Activated naive CD4-positive, alpha-beta T cell treated with anti-CD3 and anti-CD28 coated beads, Interleukin-2, amount 50 U/mL, for 24 hours (primary cell): ENCODE measurements at regions not wholly inside any gene's neighbourhood (a gene's known extent, or its start where the extent isn't known, plus 50 kb on each side); places are given as distances from the start of the nearest gene placed in this dataset.
A peak's percentile ranks its signal among the peaks of the same experiment; 100 is the strongest.

Experiments used
- H3K27ac Mint-ChIP-seq: one replicate; pipeline ENCODE4 v1.8.0; 2021; ENCODE audit warnings: mild to moderate bottlenecking, mixed read lengths
- H3K27me3 Mint-ChIP-seq: one replicate; pipeline ENCODE4 v1.8.0; 2021; ENCODE audit warnings: mixed read lengths
- H3K36me3 Mint-ChIP-seq: one replicate; pipeline ENCODE4 v1.8.0; 2021; ENCODE audit warnings: mixed read lengths
- H3K4me1 Mint-ChIP-seq: one replicate; pipeline ENCODE4 v1.8.0; 2021; ENCODE audit warnings: mixed read lengths
- H3K4me3 Mint-ChIP-seq: one replicate; pipeline ENCODE4 v1.8.0; 2021; ENCODE audit warnings: mild to moderate bottlenecking, mixed read lengths
- H3K9me3 Mint-ChIP-seq: one replicate; pipeline ENCODE4 v1.8.0; 2021; ENCODE audit warnings: mixed read lengths

DNA sequence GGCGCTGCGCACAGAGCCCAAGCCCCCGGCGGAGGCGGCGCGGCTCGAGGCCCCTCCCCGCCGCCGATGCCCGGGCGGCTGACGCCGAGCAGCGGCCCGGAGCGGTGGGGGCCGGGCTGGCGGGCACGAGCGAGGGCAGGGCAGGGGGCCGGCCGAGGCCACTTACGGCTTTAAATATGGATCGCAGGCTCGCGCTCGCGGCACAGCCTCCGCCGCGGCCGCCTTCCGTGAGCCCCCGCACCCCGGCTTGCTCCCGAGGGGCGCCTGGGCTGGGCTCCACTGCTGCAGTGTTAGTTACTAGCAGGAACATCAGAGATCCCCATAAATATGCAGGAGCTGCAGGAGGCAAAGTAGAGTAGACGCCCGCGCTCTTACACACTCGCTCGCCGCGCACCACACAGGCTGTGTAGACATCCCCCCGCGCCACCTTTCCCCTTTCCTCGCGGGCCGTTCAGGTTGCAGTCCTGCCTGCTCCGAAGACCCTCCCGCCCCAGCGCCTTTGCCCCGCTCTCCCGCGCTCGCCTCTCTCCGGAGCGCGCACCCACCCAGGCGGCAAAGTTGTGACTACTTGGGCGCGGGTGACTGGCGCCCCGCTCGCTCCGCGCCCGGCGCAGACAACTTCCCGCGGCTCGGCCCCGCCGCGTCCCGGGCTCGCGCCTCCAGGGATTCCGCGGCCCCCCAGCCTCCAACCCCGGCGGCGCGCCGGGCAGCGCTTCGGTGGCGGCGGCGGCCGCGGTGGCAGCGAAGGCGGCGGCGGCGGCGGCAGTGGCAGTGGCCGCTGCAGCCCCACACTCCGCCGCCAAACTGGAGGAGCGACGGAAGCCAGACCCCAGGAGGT lies 152.0 kb upstream of the SLC4A4 start:
- Mint-ChIP-seq H3K36me3 (no peaks in the 10 kb centered on the region), H3K4me1 (peaks cover 32% of the 10 kb centered on the region), H3K9me3 (no peaks in the 10 kb centered on the region), H3K4me3 (peak overlapping the region; percentile 90), H3K27ac (no peak overlapping the region), H3K27me3 (peaks cover 40% of the 10 kb centered on the region)

DNA sequence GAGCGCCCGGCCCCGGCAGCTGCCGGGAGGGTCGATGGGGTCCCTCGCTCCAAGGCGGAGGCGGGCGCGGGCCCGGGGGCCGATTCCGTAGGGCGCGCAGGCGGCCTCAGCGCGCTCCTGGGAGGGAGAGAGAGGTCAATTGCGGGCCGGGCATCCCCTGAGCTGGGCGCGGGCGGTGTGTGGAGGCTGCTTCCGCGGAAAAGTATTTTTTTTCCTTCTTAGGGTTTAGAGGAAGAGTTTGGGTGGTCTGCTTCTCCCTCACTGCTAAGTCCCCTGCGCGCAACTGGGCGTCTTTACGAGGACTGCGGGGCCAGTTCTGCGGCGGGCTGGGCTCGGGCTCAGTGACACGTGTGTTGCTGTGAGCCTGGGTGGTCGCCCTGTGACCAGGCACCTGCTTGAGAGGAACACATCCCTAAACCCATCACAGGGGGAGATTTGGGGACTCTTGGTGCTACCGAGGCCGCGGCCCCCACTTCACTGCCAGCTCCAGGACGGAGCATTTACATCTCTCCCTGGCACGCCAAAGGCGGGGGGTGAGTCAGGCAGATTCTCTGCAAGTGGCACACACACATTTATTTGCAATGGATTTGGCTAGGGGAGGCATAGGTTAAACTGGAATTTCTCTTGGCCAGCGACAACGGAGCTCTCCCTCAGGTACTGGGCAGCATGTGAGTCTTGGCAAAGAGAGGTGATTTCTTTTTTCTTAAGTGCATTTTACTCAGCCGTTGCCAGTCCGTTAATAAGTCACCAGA lies 151.2 kb upstream of the SLC4A4 start:
- Mint-ChIP-seq H3K36me3 (no peaks in the 10 kb centered on the region), H3K4me1 (peaks cover 32% of the 10 kb centered on the region), H3K4me3 (peak overlapping the region; percentile 78), H3K27ac (no peak overlapping the region), H3K9me3 (no peaks in the 10 kb centered on the region), H3K27me3 (peaks cover 44% of the 10 kb centered on the region)

DNA sequence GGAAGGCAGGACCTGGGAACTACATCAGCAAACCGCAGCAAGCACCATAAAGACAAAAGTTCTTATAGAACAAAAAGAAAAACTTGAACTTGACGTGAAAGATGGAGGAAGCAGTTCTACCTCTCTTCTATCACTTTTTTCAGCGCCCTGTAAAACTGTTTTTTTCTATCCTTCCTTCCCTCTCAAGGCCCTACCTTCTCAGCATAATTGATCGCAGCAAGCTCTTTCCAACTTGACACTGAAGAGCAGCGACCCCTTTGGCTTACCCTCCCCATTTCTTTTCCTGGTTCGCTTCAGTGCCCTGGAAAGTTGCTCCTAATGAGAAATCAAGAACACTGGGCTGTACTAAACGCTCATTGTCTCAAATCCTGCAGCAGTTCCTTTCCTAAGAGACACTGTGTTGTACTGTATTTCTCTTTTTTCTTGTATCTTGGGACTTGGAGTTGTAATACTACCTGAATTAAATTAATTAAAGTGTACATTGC lies 150.6 kb upstream of the SLC4A4 start:
- Mint-ChIP-seq H3K27me3 (peaks cover 48% of the 10 kb centered on the region), H3K4me1 (peaks cover 32% of the 10 kb centered on the region), H3K27ac (no peak overlapping the region), H3K4me3 (peak overlapping the region; percentile 78), H3K36me3 (no peaks in the 10 kb centered on the region), H3K9me3 (no peaks in the 10 kb centered on the region)

DNA sequence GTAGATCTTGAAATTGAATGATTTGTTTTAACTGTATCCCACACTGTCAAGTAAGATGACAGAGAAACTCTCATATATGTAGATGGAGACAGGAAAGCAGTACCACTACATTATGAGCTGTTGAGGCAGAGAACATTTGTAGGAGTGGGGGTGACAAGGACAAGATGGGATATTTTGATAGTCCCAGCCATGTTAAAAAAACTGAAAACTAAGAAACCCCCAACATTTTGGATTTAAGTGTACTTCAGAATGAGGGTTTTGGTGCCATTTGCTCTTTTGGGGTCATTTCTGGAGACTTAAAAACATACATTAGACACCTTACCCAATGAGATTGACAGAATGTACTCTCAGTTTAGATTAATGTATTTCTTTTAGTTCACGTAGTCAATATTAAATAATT lies 149.9 kb upstream of the SLC4A4 start:
- H3K36me3 Mint-ChIP-seq, result no peaks in the 10 kb centered on the region
- H3K27ac Mint-ChIP-seq, result no peak overlapping the region
- H3K9me3 Mint-ChIP-seq, result no peaks in the 10 kb centered on the region
- H3K4me1 Mint-ChIP-seq, result peaks cover 31% of the 10 kb centered on the region
- peaks cover 53% of the 10 kb centered on the region for H3K27me3 Mint-ChIP-seq
- H3K4me3 Mint-ChIP-seq, result no peak overlapping the region

DNA sequence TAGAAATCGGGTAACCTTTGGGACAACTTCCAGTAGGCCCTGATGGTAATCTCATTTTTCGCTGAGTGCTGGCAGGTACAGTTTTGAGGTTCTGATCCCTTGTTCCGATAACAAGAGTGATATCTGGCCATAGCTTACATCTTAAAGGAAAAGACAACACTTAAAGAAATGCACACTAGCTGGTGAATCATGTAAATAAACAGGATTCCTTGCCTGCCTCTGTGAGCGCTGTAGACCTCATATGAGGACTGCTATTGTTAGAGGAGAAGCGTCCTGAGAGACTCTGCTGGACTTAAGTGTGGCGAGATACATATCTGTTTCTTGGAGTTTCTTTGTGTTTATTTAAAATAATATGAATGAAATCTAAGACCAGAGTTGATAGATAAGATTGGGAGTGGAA lies 149.3 kb upstream of the SLC4A4 start:
- H3K4me1 Mint-ChIP-seq, result peaks cover 26% of the 10 kb centered on the region
- no peaks in the 10 kb centered on the region for H3K9me3 Mint-ChIP-seq
- no peaks in the 10 kb centered on the region for H3K36me3 Mint-ChIP-seq

DNA sequence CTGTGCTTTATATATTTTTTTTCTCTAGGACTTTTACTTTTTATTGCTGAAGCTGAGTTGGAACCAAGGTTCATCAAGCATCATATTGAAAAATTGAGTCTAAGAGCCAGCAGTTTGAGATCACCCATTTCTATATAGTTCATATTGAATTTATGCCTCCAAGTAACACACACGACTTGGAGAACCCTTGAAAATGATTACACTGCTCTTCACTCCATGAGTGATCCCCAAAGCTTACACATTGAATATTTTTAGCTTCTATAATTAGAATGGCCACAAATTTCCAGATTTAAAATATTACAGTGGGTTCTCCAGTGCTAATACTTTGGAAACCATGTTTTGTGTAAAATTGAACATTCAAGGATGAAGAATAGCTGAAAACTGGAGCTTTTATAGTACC lies 144.4 kb upstream of the SLC4A4 start:
- H3K27me3 Mint-ChIP-seq, result peaks cover 29% of the 10 kb centered on the region
- H3K4me3 Mint-ChIP-seq, result no peak overlapping the region
- no peaks in the 10 kb centered on the region for H3K9me3 Mint-ChIP-seq
- no peaks in the 10 kb centered on the region for H3K36me3 Mint-ChIP-seq
- H3K4me1 Mint-ChIP-seq, result peaks cover 11% of the 10 kb centered on the region
- H3K27ac Mint-ChIP-seq, result no peak overlapping the region

More for the DNA sequence above, 149.3 kb upstream of the SLC4A4 start:
- Mint-ChIP-seq H3K27me3 (peaks cover 51% of the 10 kb centered on the region), H3K27ac (no peak overlapping the region), H3K4me3 (no peak overlapping the region)

DNA sequence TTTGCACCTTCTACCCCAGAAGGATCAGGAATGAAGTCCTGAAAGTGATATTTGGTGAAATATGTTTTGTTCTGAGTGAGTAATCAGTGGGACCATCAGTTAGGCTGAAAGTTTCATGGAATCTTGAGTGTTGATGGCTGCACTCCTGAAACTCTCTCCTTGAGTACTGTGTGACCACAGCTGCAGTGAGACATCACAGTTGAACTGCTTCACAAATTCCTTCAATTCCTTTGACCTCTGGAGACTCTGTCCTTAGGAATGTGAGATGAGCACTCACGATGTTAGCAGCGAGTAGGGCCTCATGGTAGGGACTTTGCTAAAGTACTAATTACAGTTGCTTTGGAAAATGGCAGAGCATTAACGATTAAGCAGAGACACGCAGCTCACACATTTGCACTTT lies 142.9 kb upstream of the SLC4A4 start:
- Mint-ChIP-seq H3K4me1 (peaks cover 11% of the 10 kb centered on the region), H3K4me3 (no peak overlapping the region), H3K36me3 (no peaks in the 10 kb centered on the region), H3K27me3 (peaks cover 20% of the 10 kb centered on the region), H3K27ac (no peak overlapping the region), H3K9me3 (no peaks in the 10 kb centered on the region)

DNA sequence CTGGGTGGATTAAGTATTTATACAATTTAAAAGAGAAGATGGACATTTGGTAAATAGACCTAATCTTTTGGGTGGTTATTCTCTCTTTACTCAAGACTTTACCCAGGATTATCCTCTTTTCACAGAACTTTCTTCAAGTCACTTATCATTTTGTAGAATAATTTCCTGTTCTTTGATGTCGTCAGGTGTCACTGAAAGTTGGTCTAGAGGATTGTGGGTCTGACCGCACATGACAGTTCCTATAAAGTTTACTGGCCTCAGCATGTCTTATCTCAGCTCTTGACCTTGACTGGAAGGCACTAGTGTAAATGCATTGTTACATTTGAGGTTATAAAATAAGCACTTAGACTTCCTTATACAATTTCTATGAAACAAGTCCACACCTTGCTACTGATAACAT lies 139.9 kb upstream of the SLC4A4 start:
- no peak overlapping the region for H3K27ac Mint-ChIP-seq
- no peak overlapping the region for H3K4me3 Mint-ChIP-seq
- peaks cover 11% of the 10 kb centered on the region for H3K4me1 Mint-ChIP-seq
- H3K27me3 Mint-ChIP-seq, result peaks cover 7% of the 10 kb centered on the region
- H3K36me3 Mint-ChIP-seq, result no peaks in the 10 kb centered on the region
- no peaks in the 10 kb centered on the region for H3K9me3 Mint-ChIP-seq

DNA sequence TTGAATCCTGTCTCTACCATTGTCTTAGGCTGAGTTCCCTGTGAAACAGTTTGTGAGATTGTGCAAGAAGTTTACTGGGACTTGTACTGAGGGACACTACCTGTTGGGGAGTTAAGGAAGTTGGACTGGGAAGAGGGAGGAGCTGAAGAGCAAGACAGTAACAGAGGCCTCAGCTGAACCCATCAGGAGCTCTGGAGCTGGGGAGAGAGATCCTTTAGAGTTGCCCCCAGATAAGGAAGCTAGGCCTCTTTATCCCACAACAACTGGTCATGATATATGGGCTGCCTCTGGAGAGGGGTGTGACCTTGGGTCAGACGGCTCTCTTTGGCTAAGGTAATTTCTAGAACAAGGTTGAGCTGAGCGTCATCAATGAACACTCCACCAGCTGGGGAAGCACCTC lies 137.8 kb upstream of the SLC4A4 start:
- Mint-ChIP-seq H3K4me3 (no peak overlapping the region), H3K27me3 (peaks cover 2% of the 10 kb centered on the region), H3K4me1 (peaks cover 11% of the 10 kb centered on the region), H3K9me3 (no peaks in the 10 kb centered on the region), H3K36me3 (no peaks in the 10 kb centered on the region), H3K27ac (no peak overlapping the region)

DNA sequence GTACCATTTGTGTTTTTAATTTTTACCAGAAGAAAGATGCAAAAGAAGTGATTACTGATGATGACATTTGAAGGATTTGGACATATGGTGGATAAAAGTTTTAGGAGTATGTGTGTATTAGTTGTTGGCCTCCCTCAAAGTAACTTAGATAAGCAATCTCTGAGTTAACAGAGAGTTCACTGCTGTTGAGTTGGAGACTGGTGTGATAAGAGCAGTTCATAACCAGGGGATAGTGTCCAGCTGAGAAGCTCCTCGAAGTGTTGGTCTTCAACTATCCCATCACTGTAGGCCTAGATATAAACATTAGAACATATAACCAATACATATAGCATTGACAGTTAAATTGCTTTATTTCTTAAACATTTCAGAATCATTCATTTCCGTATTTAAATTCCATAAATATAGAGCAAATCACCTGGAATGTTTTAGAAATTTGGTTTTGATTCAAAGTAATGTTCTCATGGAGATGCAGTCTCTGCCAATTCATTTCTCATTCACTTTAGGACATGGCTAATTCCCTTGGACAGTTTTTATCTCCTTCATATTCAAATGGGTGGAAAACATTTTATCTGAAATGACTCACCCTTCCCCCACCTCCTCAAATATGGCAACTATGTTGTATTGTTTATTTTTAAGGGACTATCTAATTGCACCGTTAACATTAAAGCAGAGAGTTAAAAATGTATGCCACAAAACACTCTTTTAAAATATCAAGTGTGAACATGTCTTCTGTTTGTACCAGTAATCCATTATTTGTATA lies 136.8 kb upstream of the SLC4A4 start:
- no peaks in the 10 kb centered on the region for H3K36me3 Mint-ChIP-seq
- no peak overlapping the region for H3K27ac Mint-ChIP-seq
- H3K4me3 Mint-ChIP-seq, result no peak overlapping the region
- H3K27me3 Mint-ChIP-seq, result peaks cover 1% of the 10 kb centered on the region
- H3K4me1 Mint-ChIP-seq, result peaks cover 11% of the 10 kb centered on the region
- H3K9me3 Mint-ChIP-seq, result no peaks in the 10 kb centered on the region

DNA sequence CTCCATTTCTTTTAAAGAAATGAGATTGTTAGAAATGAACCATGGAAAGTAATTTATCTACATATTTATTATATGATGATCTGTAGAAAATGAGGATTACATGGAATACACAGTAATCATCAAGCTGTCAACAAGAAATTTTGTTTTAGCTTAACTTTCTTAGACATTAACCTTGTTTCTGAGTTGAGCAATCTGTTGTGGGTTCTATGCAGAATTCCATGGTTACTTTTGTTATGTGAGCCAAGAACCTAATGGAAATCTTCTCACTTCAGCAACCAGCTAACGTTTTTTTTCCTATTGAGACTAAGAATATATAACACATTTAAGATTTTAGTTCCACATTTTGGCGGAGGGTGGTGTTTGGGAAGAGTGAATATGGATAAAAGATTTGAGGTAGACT lies 136.1 kb upstream of the SLC4A4 start:
- peaks cover 1% of the 10 kb centered on the region for H3K27me3 Mint-ChIP-seq
- no peak overlapping the region for H3K4me3 Mint-ChIP-seq
- H3K9me3 Mint-ChIP-seq, result no peaks in the 10 kb centered on the region
- H3K4me1 Mint-ChIP-seq, result peaks cover 11% of the 10 kb centered on the region
- no peak overlapping the region for H3K27ac Mint-ChIP-seq
- H3K36me3 Mint-ChIP-seq, result no peaks in the 10 kb centered on the region

DNA sequence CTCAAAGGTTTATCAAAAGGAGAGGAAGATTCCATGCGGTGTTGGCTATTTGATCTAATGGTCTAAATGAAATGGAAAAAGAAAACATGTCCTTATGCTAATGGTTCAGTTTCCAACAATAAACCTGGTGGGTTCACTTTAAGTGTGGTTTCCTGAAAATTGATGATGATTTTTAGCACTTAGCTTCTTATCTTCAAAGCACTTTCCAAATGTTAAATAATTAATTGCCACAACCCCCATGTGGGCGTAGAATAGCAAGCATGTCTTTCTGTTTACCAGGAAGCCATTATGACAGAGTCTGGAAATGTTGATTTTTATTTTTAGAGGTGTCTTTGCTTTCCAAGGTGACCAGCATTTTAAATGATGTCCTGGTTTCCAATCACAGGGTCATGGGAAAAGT lies 134.8 kb upstream of the SLC4A4 start:
- Mint-ChIP-seq H3K4me3 (no peak overlapping the region), H3K9me3 (no peaks in the 10 kb centered on the region), H3K4me1 (peaks cover 2% of the 10 kb centered on the region), H3K36me3 (no peaks in the 10 kb centered on the region), H3K27ac (no peak overlapping the region), H3K27me3 (peaks cover 1% of the 10 kb centered on the region)

DNA sequence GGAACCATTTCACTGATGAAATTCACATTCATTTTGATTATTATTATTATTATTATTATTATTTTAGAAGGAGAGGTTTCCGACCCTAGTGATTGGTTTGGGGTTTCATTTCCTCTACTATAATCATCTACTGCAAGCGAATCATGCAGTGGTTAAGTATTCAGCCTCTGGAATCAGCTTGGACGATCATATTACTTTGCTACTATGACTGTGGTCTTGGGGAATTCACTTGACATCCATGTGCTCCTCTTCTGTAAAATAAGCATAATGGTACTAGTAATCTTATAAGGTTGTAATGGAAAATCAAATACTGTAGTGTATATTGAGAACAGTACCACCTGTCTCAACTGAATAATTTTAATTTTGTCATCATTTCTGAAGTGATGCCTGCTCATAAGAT lies 132.1 kb upstream of the SLC4A4 start:
- no peak overlapping the region for H3K27ac Mint-ChIP-seq
- no peaks in the 10 kb centered on the region for H3K27me3 Mint-ChIP-seq
- H3K36me3 Mint-ChIP-seq, result no peaks in the 10 kb centered on the region
- H3K4me1 Mint-ChIP-seq, result no peaks in the 10 kb centered on the region
- no peaks in the 10 kb centered on the region for H3K9me3 Mint-ChIP-seq
- no peak overlapping the region for H3K4me3 Mint-ChIP-seq

DNA sequence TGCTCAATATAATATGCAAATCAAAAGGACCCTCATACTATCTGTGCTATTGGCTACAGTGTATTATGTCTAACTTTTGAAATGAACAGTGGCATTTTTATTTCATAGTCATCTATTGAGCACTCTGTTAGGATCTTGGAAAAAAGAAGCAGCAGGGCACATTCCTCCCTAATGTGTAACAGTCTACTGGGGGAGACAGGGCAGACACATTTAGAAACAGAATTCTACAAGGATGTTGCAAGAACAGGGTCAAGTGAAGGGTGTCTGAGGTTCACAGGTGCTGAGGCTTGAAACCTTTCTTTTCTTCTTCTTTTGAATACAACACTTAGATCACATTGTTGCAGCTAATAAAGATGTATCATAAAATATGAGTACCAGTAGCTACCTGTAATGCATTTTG lies 129.7 kb upstream of the SLC4A4 start:
- no peak overlapping the region for H3K4me3 Mint-ChIP-seq
- H3K27me3 Mint-ChIP-seq, result no peaks in the 10 kb centered on the region
- H3K4me1 Mint-ChIP-seq, result no peaks in the 10 kb centered on the region
- no peaks in the 10 kb centered on the region for H3K36me3 Mint-ChIP-seq
- no peaks in the 10 kb centered on the region for H3K9me3 Mint-ChIP-seq
- no peak overlapping the region for H3K27ac Mint-ChIP-seq

DNA sequence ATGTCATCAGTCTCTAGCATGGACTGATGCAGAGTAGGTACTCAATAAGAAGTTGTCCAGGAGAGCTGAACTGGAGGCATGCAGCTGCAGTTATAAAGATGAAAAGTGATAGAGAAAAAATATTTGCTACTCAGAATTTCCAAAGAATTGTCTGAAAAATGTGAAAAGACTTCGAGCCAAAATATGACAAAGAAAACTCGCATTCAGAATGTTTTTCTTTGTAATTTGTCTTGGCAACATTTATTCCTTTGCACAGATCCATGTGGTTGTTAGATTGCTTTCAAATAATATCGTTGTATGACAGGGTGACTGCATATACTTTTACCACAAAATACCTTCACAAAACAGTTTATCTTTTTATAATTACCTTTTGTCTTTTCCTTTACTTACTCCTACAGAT lies 128.0 kb upstream of the SLC4A4 start:
- H3K4me1 Mint-ChIP-seq, result no peaks in the 10 kb centered on the region
- H3K9me3 Mint-ChIP-seq, result no peaks in the 10 kb centered on the region
- no peaks in the 10 kb centered on the region for H3K36me3 Mint-ChIP-seq
- no peak overlapping the region for H3K27ac Mint-ChIP-seq
- no peak overlapping the region for H3K4me3 Mint-ChIP-seq
- H3K27me3 Mint-ChIP-seq, result no peaks in the 10 kb centered on the region

DNA sequence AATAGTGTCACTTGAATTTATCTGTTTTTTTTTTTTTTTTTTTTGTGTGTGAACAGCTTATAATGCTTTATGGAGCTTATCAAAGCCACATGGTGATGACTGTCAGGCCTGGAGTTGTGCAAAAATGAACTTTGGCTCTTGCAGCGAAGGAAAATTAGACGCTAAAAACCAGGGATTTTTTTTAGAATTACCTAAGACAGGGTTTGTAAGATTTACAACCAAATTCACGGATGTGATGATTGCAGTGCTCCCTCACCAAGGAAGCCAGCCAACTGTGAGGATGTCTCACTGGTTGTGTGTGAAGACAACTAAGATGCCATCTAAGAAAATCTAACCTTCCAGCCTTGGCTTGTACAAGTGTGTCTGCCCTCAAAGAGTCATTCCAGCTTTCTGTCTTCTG lies 127.1 kb upstream of the SLC4A4 start:
- Mint-ChIP-seq H3K9me3 (no peaks in the 10 kb centered on the region), H3K27me3 (no peaks in the 10 kb centered on the region), H3K4me3 (no peak overlapping the region), H3K36me3 (no peaks in the 10 kb centered on the region), H3K4me1 (no peaks in the 10 kb centered on the region), H3K27ac (no peak overlapping the region)
